ENCODE measurements at regions not wholly inside any gene's neighbourhood (a gene's known extent, or its start where the extent isn't known, plus 50 kb on each side); places are given as distances from the start of the nearest gene placed in this dataset.
"Not testable (repeated sequence)": the region's sequence is repeated elsewhere in the genome, so short reads cannot be mapped to it uniquely, and the experiment has no call there.

DNA sequence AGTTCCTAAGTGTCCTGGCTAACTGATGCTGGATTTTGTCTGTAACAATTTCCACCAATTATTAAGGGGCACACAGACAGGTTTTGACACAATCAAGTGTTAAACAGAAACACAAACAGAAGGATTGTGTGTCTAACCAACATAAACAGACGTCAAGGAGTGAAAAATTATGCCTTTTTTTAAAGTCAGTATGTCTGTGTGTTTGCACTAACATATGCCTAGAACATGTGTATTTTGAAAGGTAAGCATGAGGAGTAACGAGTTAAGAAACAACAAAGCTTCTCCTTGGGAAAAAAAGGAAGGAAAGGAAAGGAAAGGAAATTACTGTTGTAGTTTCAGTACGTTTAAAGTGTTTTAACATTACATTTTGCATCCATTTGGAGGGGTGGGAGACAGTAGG, 466.3 kb upstream of the ID4 start:
- intact Hi-C loops (cut with micrococcal nuclease) = no loop called here

DNA sequence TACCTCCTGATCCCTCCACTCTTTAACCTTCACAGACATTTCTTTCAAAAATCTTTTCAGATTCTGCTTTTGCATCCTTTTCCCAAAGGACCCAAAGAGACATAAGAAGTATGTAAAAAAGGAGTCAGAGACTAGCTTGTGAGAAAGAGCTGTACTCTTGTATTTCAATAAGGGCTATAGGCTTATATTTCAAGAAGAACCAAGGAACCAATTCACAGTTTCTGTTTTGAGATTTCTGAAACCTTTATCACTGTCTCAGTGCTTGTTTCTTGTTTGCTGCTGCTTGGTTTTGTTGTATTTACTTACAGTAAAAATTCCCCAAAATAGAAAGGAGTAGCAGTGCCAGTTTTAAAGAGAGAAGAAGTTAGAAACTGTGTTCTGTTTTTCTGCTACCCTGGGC, 461.6 kb upstream of the ID4 start:
- intact Hi-C loops (cut with micrococcal nuclease) = no loop called here

DNA sequence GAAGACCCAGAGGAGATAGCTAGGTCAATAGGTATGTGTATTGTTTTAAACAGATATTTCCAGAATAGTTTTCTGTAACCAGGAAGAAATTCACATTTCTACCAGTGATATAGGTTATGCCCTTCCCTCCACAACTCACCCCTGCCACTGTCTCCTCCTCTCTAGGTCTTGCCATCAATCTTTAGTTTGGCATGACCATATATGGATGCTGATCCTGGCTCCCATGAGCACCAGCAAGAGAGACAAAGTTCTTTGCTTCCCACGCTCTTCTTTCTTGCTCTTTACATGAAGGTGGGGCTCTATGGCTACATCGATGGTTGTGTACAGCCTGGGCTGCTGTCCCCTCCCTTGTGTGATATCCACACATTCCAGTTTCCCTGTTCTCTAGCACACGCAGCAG, 459.4 kb upstream of the ID4 start:
- intact Hi-C loops (cut with micrococcal nuclease) = no loop called here

DNA sequence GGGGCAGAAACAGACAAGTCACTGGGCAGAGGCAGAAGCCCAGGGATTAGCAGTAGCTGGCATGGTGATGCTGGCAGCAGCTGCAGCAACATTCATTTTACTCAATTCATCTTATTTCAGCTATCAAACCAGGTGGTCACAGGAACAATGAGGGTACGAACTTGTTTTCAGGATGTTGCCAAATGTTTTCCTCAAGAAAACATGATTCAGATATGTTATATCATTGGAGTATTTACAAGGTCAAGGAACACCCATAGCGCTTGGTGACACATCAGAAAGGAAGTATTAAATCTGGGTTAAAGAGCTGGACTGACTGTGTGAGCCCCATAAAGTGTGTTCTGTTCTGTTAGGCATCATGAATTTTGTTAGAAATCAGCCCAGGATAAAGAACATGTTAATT, 456.9 kb upstream of the ID4 start:
- intact Hi-C loops (cut with micrococcal nuclease) = no loop called here

DNA sequence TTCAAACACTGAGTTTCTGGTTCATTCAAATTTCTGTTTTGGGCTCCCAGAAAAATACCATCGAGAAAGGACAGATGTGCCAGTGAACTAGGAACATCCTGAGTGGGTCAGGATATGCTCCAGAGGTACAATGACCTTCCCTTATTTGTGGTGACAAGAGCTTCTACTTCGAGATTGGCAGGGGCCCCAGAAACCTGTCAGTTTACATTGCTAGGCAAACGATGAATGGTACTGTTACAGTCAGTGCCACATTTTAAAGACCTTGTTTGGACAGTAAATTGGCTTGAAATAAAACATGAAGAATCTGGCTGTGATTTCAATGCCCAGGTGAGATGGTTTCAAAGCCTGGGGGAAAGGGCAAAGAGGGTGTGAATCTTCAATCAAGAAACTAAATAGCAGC, 454.5 kb upstream of the ID4 start:
- intact Hi-C loops (cut with micrococcal nuclease) = no loop called here

DNA sequence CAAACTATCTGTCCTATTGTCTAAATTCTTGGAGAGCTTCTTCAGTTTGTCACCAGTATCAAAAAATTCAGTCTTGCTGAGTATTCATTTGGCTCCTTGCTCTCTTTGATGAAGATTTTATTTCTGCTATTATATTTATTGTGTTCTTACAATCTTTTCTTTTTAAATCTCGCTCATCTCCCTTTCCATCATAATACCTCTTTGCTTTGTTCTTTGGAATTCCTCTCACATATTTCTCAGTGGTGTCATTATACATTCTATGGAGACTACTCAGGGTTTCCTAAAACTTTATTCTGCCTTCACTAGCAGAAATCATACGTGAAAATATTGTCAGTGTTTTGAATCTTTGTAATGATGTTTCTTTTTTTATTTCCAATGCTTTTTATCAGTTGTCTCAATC, 445.2 kb upstream of the ID4 start:
- intact Hi-C loops (cut with micrococcal nuclease) = no loop called here

DNA sequence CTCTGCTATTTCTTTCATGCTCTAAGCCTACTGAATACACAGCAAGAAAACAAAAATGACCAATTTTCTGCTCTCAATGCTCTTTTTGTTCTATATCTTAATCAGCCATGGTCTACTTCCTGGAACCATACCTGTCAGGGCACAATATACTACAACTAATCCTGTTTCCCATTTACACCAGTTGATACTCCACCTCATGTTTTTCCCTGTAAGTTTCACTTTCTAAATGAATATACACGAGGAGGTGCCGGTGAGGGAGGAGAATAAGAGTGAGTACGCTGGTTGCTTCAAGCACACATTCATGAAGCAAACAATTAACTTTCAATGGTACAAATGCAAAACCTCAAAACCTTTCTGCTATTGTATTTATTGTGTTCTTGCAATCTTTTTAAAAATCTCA, 443.1 kb upstream of the ID4 start:
- intact Hi-C loops (cut with micrococcal nuclease) = no loop called here

DNA sequence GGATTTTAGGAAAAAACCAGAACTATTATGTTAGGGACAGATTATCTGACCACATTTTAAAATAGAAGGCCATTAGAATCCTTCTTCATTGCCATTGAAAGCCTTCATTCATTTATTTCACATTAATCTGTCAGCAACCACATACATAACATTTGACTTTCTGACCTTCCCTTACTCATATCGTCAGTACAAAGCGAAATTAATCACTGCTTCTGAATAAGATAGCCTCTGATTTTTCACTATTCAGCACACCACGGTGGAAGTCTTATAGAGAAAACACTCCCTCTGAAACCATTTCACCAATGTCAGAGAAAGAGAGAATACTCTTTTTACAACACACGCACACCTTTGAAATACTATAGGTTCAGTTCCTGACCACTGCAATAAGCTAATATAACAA, 442.5 kb upstream of the ID4 start:
- intact Hi-C loops (cut with micrococcal nuclease) = no loop called here

DNA sequence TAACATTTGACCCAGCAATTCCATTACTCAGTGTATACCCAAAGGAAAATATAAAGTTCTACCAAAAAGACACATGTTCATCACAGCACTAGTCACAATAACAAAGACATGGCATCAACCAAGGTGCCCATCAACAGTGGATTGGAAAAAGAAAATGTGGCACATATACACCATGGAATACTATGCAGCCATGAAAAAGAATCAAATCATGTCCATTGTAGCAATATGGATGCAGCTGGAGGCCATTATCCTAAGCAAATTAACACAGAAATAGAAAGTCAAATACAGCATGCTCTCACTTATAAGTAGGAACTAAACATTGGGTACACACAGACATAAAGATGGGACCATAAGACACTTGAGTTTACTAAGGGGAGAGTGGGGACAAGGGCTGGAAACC, 441.9 kb upstream of the ID4 start:
- intact Hi-C loops (cut with micrococcal nuclease) = no loop called here

DNA sequence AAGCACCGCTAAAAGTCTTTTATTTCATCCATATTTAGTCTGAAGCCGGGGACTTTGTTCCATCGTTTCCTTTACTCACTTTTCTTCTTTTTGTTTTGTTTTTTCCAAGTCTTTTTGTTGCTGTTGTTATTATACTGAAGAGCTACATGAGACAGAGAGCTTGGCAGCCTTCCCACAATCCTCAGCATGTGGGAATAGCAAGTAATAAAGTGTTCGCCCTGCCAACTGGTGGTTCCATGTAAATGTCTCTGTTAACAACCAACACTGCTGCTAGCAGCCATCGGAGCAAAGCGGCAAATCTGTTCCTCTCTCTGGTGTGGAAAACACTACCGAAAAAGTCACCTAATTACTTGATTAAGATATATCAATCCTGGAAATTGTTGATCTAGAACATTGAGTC, 437.8 kb upstream of the ID4 start:
- intact Hi-C loops (cut with micrococcal nuclease) = no loop called here

DNA sequence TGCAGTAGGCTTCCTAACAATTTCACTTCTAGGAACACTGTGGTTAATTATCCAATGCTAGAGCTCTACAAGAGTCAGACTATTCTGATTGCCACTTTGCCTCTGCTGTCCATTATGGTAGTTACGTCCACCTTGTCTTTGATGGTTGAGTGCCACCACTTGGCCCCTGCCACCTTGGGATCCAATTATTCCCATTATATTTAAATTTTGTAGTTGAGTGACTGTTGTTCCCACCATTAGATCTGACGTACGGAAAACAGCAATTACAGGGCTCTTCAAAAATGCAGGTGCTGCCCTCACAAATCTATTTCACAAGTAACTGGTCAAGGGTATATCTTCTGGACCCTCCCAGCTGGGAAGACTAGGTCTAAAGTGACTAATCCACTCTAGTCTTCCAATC, 432.3 kb upstream of the ID4 start:
- intact Hi-C loops (cut with micrococcal nuclease) = not testable (repeated sequence)

DNA sequence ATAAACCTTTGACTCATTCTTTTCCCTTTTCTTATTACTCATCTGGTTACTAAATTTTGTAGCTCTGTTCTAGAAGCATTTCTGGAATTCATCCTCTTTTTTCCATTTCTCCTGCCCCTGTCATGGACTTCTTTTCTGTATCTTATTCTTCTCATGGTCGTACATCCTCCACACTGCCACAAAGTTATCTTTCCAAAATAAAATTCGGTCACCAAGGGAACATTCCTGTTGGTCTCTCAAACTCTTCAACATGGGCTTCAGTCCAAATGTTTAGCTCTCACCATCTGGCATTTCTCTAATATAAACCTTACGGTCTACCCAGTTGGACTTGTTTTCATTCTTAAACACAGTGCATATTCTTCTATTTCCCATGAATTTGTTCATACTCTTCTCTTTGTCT, 428.8 kb upstream of the ID4 start:
- intact Hi-C loops (cut with micrococcal nuclease) = no loop called here

DNA sequence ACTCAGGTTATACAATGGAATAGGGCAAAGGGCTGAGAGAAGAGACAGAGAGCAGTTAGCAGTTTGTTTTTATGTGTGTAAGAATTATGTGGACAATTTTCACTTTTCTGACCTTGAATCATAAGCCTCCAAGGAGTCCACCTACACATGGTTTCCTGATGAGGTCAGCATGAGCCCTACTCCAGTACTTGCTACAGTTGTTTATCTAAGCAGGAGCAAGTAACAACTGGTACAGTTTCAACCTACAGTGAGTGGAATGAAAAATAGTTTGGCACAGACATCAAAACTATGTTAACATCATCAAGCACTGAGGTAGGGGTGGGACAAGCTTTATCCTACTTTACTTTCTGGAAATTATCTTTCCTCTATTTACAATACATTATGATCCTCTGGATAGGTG, 426.7 kb upstream of the ID4 start:
- intact Hi-C loops (cut with micrococcal nuclease) = no loop called here

DNA sequence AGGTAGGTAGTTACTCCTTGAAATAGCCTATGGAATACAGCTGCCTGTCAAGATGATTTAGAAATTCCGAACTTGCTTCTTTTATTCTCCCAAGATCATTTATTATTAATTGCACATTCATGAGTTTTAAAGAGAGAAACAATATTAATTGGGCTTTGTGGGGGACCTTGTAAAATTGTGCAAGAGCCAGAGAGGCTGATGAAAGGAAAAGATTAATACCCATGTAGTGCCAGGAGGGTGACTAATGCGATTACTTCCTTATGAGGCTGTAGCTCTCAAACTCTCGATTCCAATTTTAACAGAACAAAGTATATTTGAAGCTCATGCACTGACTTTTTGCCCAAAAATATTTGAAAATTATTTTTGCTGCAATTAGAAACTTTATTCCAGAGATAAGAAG, 423.8 kb upstream of the ID4 start:
- intact Hi-C loops (cut with micrococcal nuclease) = no loop called here

DNA sequence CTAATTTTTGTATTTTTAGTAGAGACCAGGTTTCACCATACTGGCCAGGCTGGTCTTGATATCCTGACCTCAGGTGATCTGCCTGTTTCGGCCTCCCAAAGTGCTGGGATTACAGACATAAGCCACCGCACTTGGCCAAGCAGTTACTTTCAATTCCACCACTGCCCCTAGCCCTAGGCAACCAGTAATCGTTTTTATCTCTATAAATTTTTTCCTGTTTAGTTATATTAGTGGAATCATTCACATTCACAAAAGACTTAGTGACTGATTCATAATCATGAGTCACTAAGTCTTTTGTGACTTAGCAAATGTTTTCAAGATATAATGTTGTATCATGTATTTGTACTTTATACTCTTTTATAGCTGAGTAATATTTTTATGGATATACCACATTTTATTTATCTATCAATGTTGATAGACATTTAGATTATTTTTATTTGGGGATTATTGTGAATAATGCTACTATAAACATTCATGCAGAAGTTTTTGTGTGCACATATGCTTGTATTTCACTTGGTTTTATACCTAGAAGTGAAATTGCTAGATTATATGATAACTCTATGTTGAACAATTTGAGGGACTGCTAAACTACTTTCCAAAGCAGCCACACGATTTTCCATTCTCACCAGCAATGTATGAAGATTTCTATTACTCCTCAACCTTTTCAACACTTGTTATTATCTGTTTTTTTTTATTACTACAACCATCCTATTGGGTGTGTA, 421.4 kb upstream of the ID4 start:
- intact Hi-C loops (cut with micrococcal nuclease) = no loop called here

DNA sequence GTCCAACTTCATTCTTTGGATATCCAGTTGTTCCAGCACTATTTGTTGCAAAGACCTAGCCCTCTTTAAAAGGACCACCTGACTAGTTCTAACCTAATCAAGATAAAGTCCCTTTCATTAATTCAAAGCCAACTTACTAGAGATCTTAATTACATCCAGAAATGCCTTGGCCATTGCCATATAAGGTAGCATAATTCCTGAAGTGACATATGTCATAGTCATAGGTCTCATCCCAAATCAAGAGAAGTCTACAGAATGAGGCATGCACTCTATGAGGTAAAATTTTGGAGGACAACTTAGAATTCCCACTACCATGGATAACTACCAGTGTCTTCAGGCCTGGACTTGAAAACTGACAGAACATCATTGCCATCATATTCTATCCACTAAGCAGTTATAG, 420.4 kb upstream of the ID4 start:
- intact Hi-C loops (cut with micrococcal nuclease) = no loop called here

DNA sequence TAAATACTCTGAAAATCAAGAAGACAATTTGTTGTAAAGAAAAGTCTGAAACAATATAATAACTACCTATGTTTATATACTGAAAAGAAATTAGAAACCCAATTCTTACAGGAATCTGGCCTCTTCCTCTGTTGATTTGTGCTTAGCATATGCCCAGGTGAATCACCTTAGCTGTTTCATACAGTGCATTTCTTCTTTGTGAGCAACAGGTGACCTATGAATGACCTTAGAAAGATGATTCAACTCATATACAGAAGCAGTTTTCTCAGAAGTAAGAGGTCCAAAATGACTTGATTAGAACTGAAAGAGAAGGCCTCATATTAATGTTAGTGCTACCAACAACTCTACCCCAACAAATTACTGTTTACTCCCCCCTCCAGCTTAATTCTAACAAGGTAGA, 419.5 kb upstream of the ID4 start:
- intact Hi-C loops (cut with micrococcal nuclease) = no loop called here

DNA sequence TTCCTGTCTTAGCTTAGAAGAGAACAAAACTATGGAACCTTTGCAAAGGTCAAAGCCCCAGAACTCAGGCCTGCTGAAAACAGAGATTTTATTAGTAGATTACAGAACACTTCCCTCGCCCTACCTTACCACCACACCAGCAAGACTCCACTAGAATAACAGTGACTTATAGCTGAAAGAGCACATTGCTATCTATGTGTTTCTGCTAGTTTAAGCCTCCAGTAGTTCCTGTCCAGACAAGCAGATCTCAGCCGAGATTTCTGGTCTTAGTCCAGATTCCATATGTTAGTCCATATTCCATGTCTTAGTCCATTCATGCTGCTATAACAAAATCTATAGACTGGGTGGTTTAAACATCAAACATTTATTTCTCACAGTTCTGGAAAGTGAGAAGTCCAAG, 412.3 kb upstream of the ID4 start:
- intact Hi-C loops (cut with micrococcal nuclease) = no loop called here

DNA sequence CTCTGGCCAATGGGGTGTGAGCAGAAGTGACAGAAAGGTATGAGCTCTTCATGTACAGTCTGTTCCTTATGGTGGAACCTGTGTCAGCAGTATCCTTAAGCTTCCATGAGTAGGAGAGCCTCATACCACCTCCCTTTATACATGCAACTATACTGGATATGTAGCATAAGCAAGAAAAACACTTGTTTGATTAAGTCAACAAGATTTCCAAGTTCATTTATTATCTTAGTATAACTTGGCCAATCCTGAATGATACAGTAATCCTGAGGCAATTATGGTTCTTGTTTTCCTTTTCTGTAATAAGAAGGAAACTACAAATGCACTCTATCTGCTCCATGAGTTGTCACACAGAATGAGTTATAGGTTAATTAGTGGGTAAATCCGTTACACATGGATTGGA, 409.6 kb upstream of the ID4 start:
- intact Hi-C loops (cut with micrococcal nuclease) = no loop called here

DNA sequence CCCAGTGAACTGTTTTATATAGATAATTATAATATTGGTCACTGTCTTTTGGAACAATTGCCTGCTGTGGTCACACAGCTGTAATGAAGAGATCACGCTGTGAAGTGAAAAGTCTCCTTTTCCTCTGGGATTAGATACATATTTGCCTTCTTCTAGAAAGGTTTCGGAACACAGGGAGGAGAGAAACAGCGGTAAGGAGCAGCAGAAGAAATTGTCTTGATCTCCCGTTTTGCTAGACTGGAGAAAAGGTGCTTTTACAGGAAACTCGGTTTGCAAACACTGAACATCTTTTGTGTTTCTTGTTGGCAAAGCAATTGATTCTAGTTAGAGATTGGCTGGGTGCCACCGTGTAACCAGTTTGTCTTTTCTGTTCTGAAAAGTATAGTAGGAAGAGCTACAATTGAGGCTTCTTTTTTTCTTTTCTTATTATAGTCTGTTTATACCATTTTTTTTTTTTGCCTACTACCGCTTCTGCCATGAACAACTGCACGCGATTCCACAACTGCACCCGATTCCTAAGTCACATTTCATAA, 404.1 kb upstream of the ID4 start:
- intact Hi-C loops (cut with micrococcal nuclease) = no loop called here

DNA sequence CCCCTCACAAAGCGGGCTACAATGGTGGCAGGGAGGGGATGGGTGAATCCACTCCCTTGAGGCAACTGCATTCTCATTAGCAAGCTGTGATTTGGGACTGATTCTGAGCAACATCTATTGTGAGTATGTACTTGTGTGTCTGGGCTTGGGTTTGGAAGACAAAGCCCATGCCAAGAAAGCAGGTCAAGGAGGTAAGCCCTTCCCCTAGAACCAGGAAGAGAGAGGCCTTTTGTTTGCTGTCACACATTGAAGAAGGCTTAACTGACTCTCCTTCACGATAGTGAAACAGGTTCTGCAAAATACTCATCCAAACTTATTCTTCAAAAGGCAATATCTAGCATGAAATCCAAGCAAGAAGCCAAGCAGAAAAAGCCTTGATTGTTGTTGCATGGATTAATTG, 403.1 kb upstream of the ID4 start:
- intact Hi-C loops (cut with micrococcal nuclease) = no loop called here

DNA sequence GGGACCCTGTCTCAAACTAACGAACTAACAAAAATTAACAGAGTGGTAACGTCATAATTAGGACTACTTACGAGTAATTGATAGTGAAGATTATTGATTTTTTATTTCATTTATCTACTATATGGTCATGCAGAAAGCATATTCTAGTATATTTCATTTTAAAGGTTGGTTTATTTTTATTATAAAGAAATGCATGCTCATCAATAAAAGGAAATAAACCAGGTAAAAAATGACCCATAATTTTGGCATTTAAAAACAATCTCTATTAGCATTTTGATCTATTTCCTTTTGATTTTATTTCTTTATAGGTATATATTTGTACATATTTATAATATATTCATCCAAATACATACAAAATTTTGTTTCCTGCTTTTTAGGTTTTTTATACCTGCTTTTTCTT, 401.4 kb upstream of the ID4 start:
- intact Hi-C loops (cut with micrococcal nuclease) = no loop called here

DNA sequence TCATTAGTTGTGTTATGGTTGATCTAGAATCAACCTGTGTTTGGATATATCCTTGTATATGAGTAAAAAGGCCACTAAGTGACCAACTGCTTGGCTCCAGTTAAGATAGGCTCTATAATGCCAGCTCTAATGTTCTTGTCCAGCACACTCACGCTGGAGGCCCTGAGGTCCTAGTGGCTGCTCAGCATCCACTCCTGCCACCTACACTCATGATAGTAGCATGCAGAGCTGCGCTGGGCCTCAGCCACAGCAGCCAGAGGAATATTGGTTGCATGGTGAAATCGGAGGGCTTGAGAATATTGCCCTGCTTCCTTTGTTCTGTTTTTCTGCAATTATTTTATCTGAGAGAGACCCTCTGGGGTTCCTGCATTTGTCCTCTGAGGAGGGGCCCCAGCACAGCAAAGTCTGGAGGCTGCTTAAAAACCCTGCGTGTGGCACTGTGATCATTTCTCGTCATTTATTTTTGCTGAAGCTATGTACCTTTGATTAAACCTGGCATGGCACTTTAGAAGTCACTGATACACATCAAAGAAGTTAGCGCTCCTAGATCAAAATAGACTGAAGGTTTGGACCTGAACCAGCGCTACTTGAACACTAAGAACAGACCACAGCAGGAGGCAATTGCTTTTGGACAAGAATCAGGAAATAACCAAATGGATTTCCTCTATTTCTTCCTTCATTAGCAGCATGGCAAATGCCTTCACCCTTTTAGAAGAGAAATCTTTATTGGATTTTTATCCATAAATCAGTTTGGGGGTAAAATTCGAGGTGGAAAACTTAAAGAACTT, 398.4 kb upstream of the ID4 start:
- intact Hi-C loops (cut with micrococcal nuclease) = no loop called here

Measured in T-helper 1 cell treated with Interleukin-12 subunit alpha and Interleukin-12 subunit beta and Interleukin-4 antibody, amounts not matched to agents 30 ng/mL and 1 ng/mL, for 36 hours (primary cell).